GM12873 (cell line): ENCODE measurements at regions not wholly inside any gene's neighbourhood (a gene's known extent, or its start where the extent isn't known, plus 50 kb on each side); places are given as distances from the start of the nearest gene placed in this dataset.

Experiments
- TF ChIP-seq, protein P1 (sequence below): IDR thresholded peaks from 2 replicates; pipeline ENCODE4 v1.5.1; 2012; ENCODE audit warnings: low read depth, mild to moderate bottlenecking, moderate library complexity, low read length, control low read depth; ENCODE audit not compliant: insufficient read depth; ENCODE audit errors: missing control alignments

DNA sequence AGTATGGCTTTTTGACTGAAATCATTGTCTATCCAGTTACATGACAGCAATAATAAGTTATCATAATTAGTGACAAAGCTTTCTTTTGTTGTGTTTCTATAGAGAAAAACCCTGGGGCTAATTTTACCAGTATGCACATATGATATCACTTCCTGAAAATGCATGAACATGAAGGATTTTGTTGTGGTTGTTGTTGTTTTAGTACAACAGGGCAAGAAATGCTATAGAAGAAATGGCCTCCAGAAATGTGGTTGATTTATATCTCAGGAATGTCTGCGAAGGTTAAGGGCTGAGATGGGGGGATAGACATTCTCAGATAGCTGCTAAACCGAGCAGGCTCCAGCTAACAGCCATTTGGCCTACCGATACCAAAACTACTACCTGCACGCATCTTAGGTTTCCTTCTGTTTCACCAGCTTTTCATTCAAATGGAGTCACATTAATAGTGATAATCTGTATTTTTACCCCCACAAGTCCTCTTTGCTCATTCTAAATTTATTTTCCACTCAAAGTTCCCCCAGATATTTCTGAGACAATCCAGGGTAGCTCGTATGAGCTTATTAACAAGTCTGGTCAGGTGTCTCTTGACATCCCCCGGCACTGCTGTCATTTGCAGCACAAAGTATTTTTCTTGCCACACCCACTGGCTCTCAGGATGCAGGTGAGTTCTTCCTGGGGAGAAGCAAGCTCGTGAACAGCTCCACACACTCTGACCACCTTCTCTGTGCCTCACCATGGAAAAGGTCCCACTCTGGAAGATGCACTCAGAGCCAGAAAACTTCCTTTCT, 232.4 kb upstream of the GAS1 start:
- TF ChIP-seq, protein P1, sequence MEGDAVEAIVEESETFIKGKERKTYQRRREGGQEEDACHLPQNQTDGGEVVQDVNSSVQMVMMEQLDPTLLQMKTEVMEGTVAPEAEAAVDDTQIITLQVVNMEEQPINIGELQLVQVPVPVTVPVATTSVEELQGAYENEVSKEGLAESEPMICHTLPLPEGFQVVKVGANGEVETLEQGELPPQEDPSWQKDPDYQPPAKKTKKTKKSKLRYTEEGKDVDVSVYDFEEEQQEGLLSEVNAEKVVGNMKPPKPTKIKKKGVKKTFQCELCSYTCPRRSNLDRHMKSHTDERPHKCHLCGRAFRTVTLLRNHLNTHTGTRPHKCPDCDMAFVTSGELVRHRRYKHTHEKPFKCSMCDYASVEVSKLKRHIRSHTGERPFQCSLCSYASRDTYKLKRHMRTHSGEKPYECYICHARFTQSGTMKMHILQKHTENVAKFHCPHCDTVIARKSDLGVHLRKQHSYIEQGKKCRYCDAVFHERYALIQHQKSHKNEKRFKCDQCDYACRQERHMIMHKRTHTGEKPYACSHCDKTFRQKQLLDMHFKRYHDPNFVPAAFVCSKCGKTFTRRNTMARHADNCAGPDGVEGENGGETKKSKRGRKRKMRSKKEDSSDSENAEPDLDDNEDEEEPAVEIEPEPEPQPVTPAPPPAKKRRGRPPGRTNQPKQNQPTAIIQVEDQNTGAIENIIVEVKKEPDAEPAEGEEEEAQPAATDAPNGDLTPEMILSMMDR, result no peak

DNA sequence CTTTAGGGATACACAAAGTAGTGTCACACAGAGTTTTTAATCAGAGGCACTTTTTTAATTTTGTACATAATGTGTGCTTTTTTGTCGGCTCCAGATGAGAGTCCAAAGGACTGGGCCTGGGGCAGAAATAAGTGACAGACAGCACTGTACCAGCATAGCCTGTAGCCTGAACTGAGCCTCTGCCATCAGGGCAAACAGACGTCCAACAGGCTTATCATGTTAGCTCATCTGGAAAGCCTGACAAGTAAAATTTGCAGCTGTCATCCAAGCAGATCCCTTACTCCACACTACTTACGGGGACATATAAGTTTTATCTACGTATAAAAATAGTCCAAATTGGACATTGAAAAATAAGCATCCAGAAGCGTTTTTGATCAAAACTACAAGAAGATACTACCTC, 233.1 kb upstream of the GAS1 start:
- TF ChIP-seq, protein P1, result no peak

DNA sequence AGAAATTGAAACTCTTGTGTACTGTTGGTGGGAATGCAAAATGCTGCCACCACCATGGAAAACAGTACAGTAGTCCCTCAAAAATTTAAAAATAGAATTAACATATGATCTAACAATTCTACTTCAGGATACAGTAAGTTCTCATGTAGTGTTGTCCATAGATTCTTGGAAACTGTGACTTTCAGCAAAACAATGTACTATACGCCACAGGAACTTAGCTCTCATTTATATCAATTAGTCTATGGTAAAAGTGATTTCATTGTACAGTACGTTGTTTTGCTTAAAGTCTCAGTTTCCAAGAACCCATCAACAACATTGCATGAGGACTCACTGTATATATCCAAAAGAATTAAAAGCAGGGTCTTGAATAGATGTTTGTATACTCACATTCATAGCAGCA, 233.5 kb upstream of the GAS1 start:
- TF ChIP-seq, protein P1, result no peak

DNA sequence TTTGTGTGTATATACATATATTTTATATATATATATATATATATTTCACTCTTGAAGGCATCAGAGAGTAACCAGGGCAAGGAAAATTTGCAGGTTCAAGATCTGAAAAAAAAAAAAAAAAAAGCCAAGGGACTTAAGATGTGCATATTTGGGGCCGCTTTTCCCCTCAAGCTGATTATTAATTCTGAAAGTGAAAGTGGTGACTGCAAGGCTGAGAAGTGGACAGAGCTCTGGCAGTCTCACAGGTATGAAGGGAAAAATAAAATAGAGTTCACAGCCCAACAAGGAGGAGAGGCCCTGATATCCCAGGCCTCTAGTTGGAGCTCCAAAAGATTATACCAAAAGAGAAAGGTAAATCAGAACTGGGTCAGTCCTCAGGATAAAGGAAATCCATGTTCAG, 234.4 kb upstream of the GAS1 start:
- TF ChIP-seq, protein P1, result no peak

DNA sequence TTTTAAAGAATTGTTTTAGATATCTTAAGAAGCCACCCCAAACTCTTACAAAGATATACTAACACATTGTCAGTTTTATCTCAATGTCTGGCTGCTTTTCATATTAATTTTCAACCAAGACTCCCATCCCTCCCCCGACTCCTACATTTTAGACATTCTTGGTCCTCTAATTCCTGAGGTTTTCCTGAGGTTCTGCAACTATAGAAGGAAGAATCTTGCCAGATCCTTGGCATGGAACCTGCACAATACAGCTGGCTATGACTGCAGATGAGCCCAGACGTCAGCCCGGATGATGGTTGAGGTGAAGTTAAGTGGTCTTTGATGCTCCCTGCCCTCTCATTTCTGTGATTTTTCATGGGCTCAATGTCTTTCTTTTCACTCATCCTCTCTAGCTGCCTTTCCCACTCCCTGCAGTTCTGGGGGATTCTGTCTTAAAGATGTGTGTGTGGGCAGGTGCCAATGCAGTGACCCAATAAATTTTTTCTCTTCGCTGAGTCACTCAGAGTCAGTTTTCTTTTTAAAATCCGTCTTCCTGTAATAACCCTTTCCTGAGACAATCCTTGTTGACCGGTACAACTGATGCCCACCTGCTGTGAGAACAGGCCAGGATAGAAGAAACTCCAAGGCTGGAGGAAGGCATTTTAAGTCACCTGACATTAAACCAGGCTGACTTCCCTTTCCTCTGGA, 237.8 kb upstream of the GAS1 start:
- TF ChIP-seq, protein P1, result no peak

DNA sequence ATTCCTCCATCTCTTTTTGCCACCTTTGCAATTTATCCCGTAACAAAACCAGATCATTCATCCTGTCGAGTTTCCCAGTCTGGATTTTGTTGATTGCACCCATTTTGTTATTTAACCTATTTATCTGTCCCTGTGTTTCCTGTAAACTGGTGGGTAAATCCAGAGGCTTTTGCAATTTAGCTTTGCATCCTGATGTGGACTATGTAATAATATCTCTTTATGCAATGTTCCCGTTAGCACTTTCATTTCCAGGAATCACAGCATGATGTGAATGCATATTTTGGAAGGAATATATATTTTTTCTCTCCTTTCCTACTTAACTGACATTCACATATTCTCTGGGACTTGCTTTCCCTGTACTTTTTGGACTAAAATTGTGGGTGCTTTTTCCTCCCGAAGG, 240.3 kb upstream of the GAS1 start:
- TF ChIP-seq, protein P1, result no peak

DNA sequence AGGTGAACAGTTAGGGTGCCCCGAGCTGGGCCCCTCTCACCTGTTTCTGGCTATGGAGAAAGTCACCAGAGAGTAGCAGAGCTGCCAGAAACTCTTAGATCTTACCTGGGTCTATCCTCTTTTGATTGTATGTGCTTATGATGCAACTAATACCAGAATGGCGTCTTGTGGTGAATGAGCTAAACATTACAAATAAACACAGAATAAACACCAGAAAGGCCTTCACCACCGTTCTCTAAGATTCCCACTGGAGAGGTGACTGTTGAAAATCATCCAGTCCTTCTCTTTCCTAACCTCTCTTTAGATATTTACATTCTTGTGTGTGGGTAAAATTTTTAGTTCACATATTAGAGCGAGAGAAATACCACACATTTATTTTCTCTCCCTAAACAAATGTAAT, 241.7 kb upstream of the GAS1 start:
- TF ChIP-seq, protein P1, result no peak
